A549 (cell line): ENCODE measurements at regions not wholly inside any gene's neighbourhood (a gene's known extent, or its start where the extent isn't known, plus 50 kb on each side); places are given as distances from the start of the nearest gene placed in this dataset.

Experiments used
- HOXB5 ChIP-seq: fragments of 250-450 bp; sonication (Bioruptor Pico); IDR thresholded peaks from 2 replicates; pipeline ENCODE4 v1.5.0; 2020; ENCODE audit warnings: mild to moderate bottlenecking, moderate library complexity
- RFX5 ChIP-seq: fragments of 450-650 bp; IDR thresholded peaks from 2 replicates; pipeline ENCODE4 v1.7.1; 2014; ENCODE audit warnings: antibody characterized with exemption, mild to moderate bottlenecking, moderate library complexity
- SMC3 ChIP-seq: fragments of >200 bp; sonication (Bioruptor Twin); formaldehyde crosslinking; IDR thresholded peaks from 3 replicates; pipeline ENCODE4 v1.6.1; 2018; ENCODE audit warnings: inconsistent platforms

DNA sequence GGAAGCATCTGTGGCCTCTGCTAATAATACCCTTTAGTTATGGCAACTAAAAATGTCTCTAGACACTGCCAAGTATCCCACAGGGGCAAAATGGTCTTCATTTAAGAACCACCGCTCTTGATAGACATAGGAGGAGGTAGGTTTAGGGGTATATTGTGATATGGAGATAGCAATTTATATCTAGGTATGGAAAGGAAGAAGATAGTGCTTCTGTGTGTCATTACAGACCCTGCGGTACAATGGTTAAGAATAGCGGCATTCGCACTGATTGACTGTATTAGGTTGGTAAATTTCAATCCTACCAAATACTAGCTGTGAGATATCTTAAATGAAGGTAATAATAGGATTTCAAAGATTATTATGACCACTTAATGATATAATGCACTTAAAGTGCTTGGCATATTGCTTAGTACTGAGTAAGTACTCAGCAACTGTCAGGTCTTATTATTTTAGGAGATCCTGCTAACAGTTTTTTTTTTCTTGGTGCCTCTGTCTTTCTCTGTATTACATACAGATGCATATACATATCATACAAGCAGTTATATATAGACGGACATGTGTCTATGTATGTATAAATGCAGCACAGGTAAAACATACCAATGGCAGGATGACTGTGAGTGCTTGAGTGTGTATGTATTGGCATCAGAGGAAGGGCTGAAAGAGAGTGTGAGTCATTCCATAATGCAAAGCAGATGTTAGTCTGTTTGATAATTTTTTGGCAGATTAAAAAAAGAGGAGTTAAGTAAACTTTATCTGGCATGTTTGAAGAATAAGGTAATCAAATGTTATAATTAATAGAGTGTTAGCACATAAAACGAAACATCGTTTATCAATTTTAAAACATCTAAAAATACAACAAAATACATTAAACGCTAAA, 50.0 kb upstream of the ITGB8 start (continued):
- TF ChIP-seq HOXB5 (CRISPR knock-in tag) (no peak), RFX5 (no peak), SMC3 (no peak)
